PC-3 (cell line): ENCODE measurements at regions not wholly inside any gene's neighbourhood (a gene's known extent, or its start where the extent isn't known, plus 50 kb on each side); places are given as distances from the start of the nearest gene placed in this dataset.

Experiments used
- EZH2 ChIP-seq: fragments of 300-600 bp; sonication (generic); IDR thresholded peaks from one replicate; pipeline ENCODE4 v1.6.1; 2017; ENCODE audit warnings: antibody characterized with exemption, mild to moderate bottlenecking, low read length; ENCODE audit not compliant: unreplicated experiment
- EZH2phosphoT487 ChIP-seq: fragments of 300-600 bp; sonication (generic); IDR thresholded peaks from 2 replicates; pipeline ENCODE4 v1.6.1; 2018; ENCODE audit warnings: mild to moderate bottlenecking, antibody characterized with exemption, low read length, borderline replicate concordance

GRCh38 chr12:73769337-73769736, 768.3 kb upstream of the ATXN7L3B start:
- TF ChIP-seq EZH2phosphoT487, result no peak
- no peak for TF ChIP-seq EZH2
